A549 (cell line): ENCODE measurements at regions not wholly inside any gene's neighbourhood (a gene's known extent, or its start where the extent isn't known, plus 50 kb on each side); places are given as distances from the start of the nearest gene placed in this dataset.

Source experiments
- ATAC-seq, 2 experiments: fragments of 200-7000 bp in 1 of 2; fragments of >200 bp in 1 of 2; cut with Nextera tagmentation in 1 of 2; cut with Tn5 transposase in 1 of 2; 3 replicates each; pipeline versions ENCODE4 v1.8.0 to v1.9.1; 2018 to 2020; ENCODE audit warnings: mild to moderate bottlenecking in 1 of 2, moderate library complexity in 1 of 2
- CTCF ChIA-PET: fragments of 300-600 bp; sonication (Branson Sonifier 250); formaldehyde crosslinking; extraction: SDS; loops from one replicate; lab custom pipeline; 2021; ENCODE audit warnings: antibody characterized with exemption, inconsistent platforms; lab: Yijun Ruan, JAX
- POLR2A ChIA-PET: fragments of 350-600 bp; formaldehyde crosslinking; extraction: SDS; loops from one replicate; lab custom pipeline; 2021; ENCODE audit warnings: antibody characterized with exemption, inconsistent platforms; lab: Yijun Ruan, JAX
- DNase-seq, 2 experiments: peaks; one replicate each; pipeline versions ENCODE4 v3.0.0 to v3.0.0-alpha.2; 2011 to 2016; ENCODE audit warnings: low read depth in 1 of 2, low spot score in 1 of 2
- FAIRE-seq: peaks from 2 replicates; lab custom pipeline; 2011; peaks lifted over from hg19 to GRCh38; lab: Jason Lieb, UNC
- H3K27ac ChIP-seq, 2 experiments: fragments of >200 bp; sonication (Bioruptor Twin); formaldehyde crosslinking; 3 replicates each; pipeline ENCODE4 v1.5.1; 2016 to 2017
- H3K4me1 ChIP-seq: fragments of >200 bp; sonication (Bioruptor Twin); formaldehyde crosslinking; 3 replicates; pipeline ENCODE4 v1.6.1; 2016
- H3K4me2 ChIP-seq: fragments of >200 bp; sonication (Bioruptor Twin); formaldehyde crosslinking; 3 replicates; pipeline ENCODE4 v1.6.1; 2016
- H3K4me3 ChIP-seq: fragments of >200 bp; sonication (Bioruptor Twin); formaldehyde crosslinking; 3 replicates; pipeline ENCODE4 v1.5.1; 2016
- H3K9me3 ChIP-seq: fragments of >200 bp; sonication (Bioruptor Twin); formaldehyde crosslinking; 3 replicates; pipeline ENCODE4 v1.6.1; 2016
- BHLHE40 ChIP-seq: IDR thresholded peaks from 2 replicates; pipeline ENCODE4 v1.6.1; 2012; ENCODE audit warnings: low read depth, low read length, inconsistent platforms
- EHF ChIP-seq: fragments of 250-450 bp; sonication (Bioruptor Pico); IDR thresholded peaks from 2 replicates; pipeline ENCODE4 v1.5.0; 2020; ENCODE audit warnings: mild to moderate bottlenecking
- FOSL2 ChIP-seq, 2 experiments: fragments of 450-650 bp in 1 of 2; fragments of >200 bp in 1 of 2; sonication (Bioruptor Twin) in 1 of 2; formaldehyde crosslinking; IDR thresholded peaks; 2 replicates each; pipeline versions ENCODE4 v1.5.0 to v1.6.1; 2016 to 2020; ENCODE audit warnings: mild to moderate bottlenecking in 1 of 2, moderate library complexity in 1 of 2
- HES2 ChIP-seq: fragments of >200 bp; sonication (Bioruptor Twin); formaldehyde crosslinking; IDR thresholded peaks from 2 replicates; pipeline ENCODE4 v1.6.1; 2016
- HOXB13 ChIP-seq: fragments of 250-450 bp; sonication (Bioruptor Pico); IDR thresholded peaks from 2 replicates; pipeline ENCODE4 v1.5.0; 2020; ENCODE audit warnings: low read depth, mild to moderate bottlenecking, moderate library complexity
- KDM5A ChIP-seq: fragments of 200-600 bp; sonication (generic); IDR thresholded peaks from 2 replicates; pipeline ENCODE4 v1.6.1; 2016; ENCODE audit warnings: antibody characterized with exemption, mild to moderate bottlenecking
- MAFK ChIP-seq: fragments of 450-650 bp; IDR thresholded peaks from 2 replicates; pipeline ENCODE4 v1.6.1; 2014; ENCODE audit not compliant: partially characterized antibody
- MYC ChIP-seq: IDR thresholded peaks from 2 replicates; pipeline ENCODE4 v1.6.1; 2012; ENCODE audit warnings: mild to moderate bottlenecking, inconsistent platforms, low read length, improper control_type of control experiment, borderline replicate concordance
- NFE2L2 ChIP-seq: fragments of 150-350 bp; conservative IDR thresholded peaks from 2 replicates; pipeline ENCODE4 v1.6.1; 2014; ENCODE audit warnings: low read length
- NR3C1 ChIP-seq: fragments of >200 bp; sonication (Bioruptor Twin); formaldehyde crosslinking; IDR thresholded peaks from 3 replicates; pipeline ENCODE4 v1.6.1; 2017
- PBX3 ChIP-seq: IDR thresholded peaks from 2 replicates; pipeline ENCODE4 v1.6.1; 2012
- PHF8 ChIP-seq: fragments of 200-600 bp; sonication (generic); IDR thresholded peaks from 2 replicates; pipeline ENCODE4 v1.6.1; 2016; ENCODE audit warnings: low read depth, mild to moderate bottlenecking, antibody characterized with exemption, moderate library complexity, borderline replicate concordance
- POLR2A ChIP-seq: IDR thresholded peaks from 2 replicates; pipeline ENCODE4 v1.6.1; 2012; ENCODE audit warnings: mild to moderate bottlenecking, low read length
- POLR2AphosphoS2 ChIP-seq: conservative IDR thresholded peaks from 2 replicates; pipeline ENCODE4 v1.6.1; 2012; ENCODE audit warnings: low read length, improper control_type of control experiment, inconsistent platforms
- RARB ChIP-seq: fragments of 250-450 bp; sonication (Bioruptor Pico); IDR thresholded peaks from 2 replicates; pipeline ENCODE4 v1.8.0; 2021; ENCODE audit warnings: mild to moderate bottlenecking, moderate library complexity
- SREBF2 ChIP-seq: fragments of 450-650 bp; IDR thresholded peaks from 2 replicates; pipeline ENCODE4 v1.6.1; 2014; ENCODE audit warnings: mild to moderate bottlenecking, moderate library complexity
- ZC3H11A ChIP-seq: fragments of 450-650 bp; IDR thresholded peaks from 2 replicates; pipeline ENCODE4 v1.6.1; 2014; ENCODE audit warnings: antibody characterized with exemption, mild to moderate bottlenecking
- ZNF302 ChIP-seq: fragments of 250-450 bp; sonication (Bioruptor Pico); IDR thresholded peaks from 2 replicates; pipeline ENCODE4 v1.9.0; 2021; ENCODE audit warnings: inconsistent platforms, mild to moderate bottlenecking, moderate library complexity
- ZSCAN20 ChIP-seq: fragments of 250-450 bp; sonication (Bioruptor Pico); IDR thresholded peaks from 2 replicates; pipeline ENCODE4 v1.8.0; 2022; ENCODE audit warnings: mild to moderate bottlenecking, moderate library complexity
- WGBS: methylation state at CpG from one replicate; pipeline ENCODE4 v1.1.6; 2017; ENCODE audit errors: missing lambda C conversion rate; 5-methylcytosine and 5-hydroxymethylcytosine counted together
- TF ChIP-seq, protein P1 (sequence below): fragments of 250-450 bp; sonication (Bioruptor Pico); IDR thresholded peaks from 2 replicates; pipeline ENCODE4 v1.5.0; 2020; ENCODE audit warnings: low read depth, mild to moderate bottlenecking, moderate library complexity
- TF ChIP-seq, protein P2 (sequence below): fragments of 150-350 bp; IDR thresholded peaks from 2 replicates; pipeline ENCODE4 v1.6.1; 2014; ENCODE audit warnings: low read depth, mild to moderate bottlenecking, low read length

DNA sequence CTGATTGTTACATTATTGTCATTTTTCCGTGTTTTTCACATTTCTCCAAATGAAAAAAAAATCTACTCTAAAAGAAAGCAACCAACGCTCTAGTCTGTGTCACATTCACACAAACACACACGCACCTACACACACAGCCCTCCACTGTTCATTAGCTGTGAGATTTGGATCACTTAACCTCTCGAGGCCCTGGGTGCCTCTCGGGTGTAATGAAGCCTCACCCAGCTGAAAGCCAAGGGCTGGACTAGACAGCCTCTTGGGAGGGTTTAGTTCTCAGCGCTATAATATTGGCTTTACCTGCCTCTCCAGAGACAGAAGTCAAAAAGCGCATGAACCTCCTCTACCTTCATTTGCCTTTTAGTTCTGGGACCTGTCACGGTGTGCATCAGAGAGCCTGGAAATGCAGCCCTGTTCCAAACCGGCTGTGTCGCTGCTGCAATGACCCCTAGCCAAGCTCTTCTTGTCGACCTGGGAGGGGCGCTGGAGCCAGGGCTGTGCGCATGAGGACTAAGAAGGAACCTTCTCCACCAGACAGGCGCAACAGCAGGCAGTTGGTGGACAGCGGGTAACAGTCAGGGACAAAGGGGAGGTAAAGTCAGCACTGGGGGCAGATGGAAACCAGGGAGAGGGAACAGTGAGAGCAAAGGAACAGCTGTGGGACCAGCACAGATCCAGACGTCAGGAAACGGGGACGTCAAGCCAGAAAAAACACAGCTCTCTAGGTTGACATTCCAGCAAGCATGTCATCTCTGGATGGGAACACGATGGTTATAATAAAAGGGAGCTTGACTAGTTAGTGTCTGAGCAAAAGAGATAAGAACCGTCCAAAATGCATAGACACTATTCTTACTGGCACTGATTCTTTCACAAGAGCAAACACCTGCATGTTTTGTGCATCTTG, 375.9 kb downstream of the EFNB2 start:
- ATAC-seq (no peak), DNase-seq (no peak), FAIRE-seq (no peak)
- ChIA-PET CTCF (no interaction called here), POLR2A (no interaction called here)
- no peak overlapping the region for H3K4me3 ChIP-seq
- no peak overlapping the region for H3K27ac ChIP-seq
- no peak for TF ChIP-seq KDM5A
- no peak for TF ChIP-seq ZC3H11A
- no peak for TF ChIP-seq RARB (CRISPR knock-in tag)
- TF ChIP-seq BHLHE40 = no peak
- no peak for TF ChIP-seq ZNF302 (CRISPR knock-in tag)
- no peak for TF ChIP-seq MAFK
- TF ChIP-seq, protein P1, sequence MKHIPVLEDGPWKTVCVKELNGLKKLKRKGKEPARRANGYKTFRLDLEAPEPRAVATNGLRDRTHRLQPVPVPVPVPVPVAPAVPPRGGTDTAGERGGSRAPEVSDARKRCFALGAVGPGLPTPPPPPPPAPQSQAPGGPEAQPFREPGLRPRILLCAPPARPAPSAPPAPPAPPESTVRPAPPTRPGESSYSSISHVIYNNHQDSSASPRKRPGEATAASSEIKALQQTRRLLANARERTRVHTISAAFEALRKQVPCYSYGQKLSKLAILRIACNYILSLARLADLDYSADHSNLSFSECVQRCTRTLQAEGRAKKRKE (CRISPR knock-in tag) = no peak
- TF ChIP-seq NFE2L2 = no peak
- TF ChIP-seq POLR2AphosphoS2 = no peak
- no peak for TF ChIP-seq POLR2A
- no peak for TF ChIP-seq HOXB13 (CRISPR knock-in tag)
- no peak for TF ChIP-seq PBX3
- no peak for TF ChIP-seq SREBF2
- no peak for TF ChIP-seq PHF8
- TF ChIP-seq, protein P2, sequence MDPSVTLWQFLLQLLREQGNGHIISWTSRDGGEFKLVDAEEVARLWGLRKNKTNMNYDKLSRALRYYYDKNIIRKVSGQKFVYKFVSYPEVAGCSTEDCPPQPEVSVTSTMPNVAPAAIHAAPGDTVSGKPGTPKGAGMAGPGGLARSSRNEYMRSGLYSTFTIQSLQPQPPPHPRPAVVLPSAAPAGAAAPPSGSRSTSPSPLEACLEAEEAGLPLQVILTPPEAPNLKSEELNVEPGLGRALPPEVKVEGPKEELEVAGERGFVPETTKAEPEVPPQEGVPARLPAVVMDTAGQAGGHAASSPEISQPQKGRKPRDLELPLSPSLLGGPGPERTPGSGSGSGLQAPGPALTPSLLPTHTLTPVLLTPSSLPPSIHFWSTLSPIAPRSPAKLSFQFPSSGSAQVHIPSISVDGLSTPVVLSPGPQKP = no peak
- no peak for TF ChIP-seq EHF
- no peak for TF ChIP-seq ZSCAN20 (CRISPR knock-in tag)
- no peak for TF ChIP-seq HES2
- H3K9me3 ChIP-seq = no peaks in the 10 kb centered on the region
- peaks cover 7% of the 10 kb centered on the region; the same call in 1 of the 3 replicates for H3K4me1 ChIP-seq
- no peak overlapping the region for H3K4me2 ChIP-seq
- 76% methylated on average over 14 of the region's 20 CpGs for WGBS

DNA sequence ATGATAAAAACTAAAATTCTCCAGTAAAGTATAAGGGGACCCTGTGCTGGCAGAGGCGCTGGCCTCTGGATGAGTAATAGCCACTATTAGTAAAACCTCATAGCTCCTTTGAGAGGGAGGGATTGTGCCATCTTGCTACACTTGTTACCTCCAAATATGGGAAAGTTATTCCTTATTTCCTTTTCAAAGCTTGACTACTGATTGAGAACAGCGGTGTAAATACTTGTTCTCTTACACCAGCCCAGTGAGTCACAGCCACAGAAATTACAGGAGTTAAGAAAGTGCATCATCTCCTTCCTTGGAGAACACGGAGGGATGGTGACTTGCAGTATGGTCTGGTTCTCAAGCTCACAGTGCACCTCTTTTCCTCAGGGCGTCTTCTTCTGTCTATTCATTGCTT, 379.0 kb downstream of the EFNB2 start:
- peak in 1 of 2 experiments; percentile 57 for DNase-seq
- 25% methylated on average over 4 of the region's 4 CpGs for WGBS

More for the DNA sequence above, 379.0 kb downstream of the EFNB2 start:
- FAIRE-seq = no peak
- ATAC-seq = peak; percentile 64 to 70; a peak in 5 of 6 replicates
- TF ChIP-seq FOSL2 (IDR thresholded peaks at IDR 0.05) (peak; percentile 32; the same call in 1 of the 2 replicates), FOSL2 (CRISPR knock-in tag; IDR thresholded peaks at IDR 0.05) (peak; percentile 13; the same call in 1 of the 2 replicates), RARB (CRISPR knock-in tag) (no peak), MYC (no peak), NR3C1 (no peak), PBX3 (no peak)
- CTCF ChIA-PET = interaction anchor here (1.2 kb wide), 1 partner anchor 13 kb away, joined by 3 read pairs; no protein-coding TSS in a partner anchor
- Histone ChIP-seq H3K4me2 (no peak overlapping the region), H3K4me1 (peaks cover 17% of the 10 kb centered on the region; the same call in 2 of the 3 replicates), H3K4me3 (no peak overlapping the region), H3K9me3 (no peaks in the 10 kb centered on the region), H3K27ac (peak overlapping the region in 1 of 2 experiments; percentile 31; a peak in 1 of 6 replicates)
- POLR2A ChIA-PET = no interaction called here
